ENCODE measurements at regions not wholly inside any gene's neighbourhood (a gene's known extent, or its start where the extent isn't known, plus 50 kb on each side); places are given as distances from the start of the nearest gene placed in this dataset.

GRCh38 chr6:163688739-163689362 lies 274.3 kb downstream of the QKI start:
- no peaks in the 10 kb centered on the region for H3K27me3 ChIP-seq (ENCODE audit: insufficient read depth, low read length)
- H3K79me2 ChIP-seq (ENCODE audit: insufficient read depth, low read length) = no peaks in the 10 kb centered on the region
- ChIA-PET RAD21 (ENCODE audit: low non-redundant PET in 1 of 2, low total read pairs in 2 of 2, uncharacterized antibody in 2 of 2, unreplicated experiment in 2 of 2) (no interaction called here), CTCF (no interaction called here), POLR2A (no interaction called here)
- H3K4me1 ChIP-seq (ENCODE audit: control insufficient read depth in 1 of 2, insufficient read depth in 2 of 2, low read length in 2 of 2) = no peaks in the 10 kb centered on the region
- H3K9me3 ChIP-seq (ENCODE audit: control insufficient read depth in 1 of 2, insufficient read depth in 1 of 2, low read depth in 1 of 2, low read length in 2 of 2) = peaks cover 0 to 3% of the 10 kb centered on the region in 2 experiments; a peak in 1 of 4 replicates
- H3K36me3 ChIP-seq (ENCODE audit: control insufficient read depth in 1 of 2, insufficient read depth in 2 of 2, low read length in 2 of 2) = no peaks in the 10 kb centered on the region
- intact Hi-C loops (cut with micrococcal nuclease) = no loop called here
- no peak overlapping the region for H3K27ac ChIP-seq (ENCODE audit: low read depth, low read length)
- H3K9ac ChIP-seq (ENCODE audit: low read length) = no peak overlapping the region
- H2AFZ ChIP-seq (ENCODE audit: low read depth, low read length, poor library complexity, severe bottlenecking) = no peak overlapping the region
- H3K4me3 ChIP-seq (replicated peaks in 1 of 2; ENCODE audit: low read depth in 1 of 2, low read length in 2 of 2) = no peak overlapping the region
- H4K20me1 ChIP-seq (ENCODE audit: insufficient read depth) = no peaks in the 10 kb centered on the region
- ATAC-seq = no peak
- no TSS peak for BruUV-seq (replicated peaks)
- no peak for DNase-seq (ENCODE audit: low read depth, low spot score)
- H3K9me2 ChIP-seq (ENCODE audit: insufficient read depth) = no peaks in the 10 kb centered on the region
- no peak for TF ChIP-seq POLR2A (IDR thresholded peaks at IDR 0.05; ENCODE audit: borderline replicate concordance, extremely low read depth, insufficient read depth, insufficient read length)
- TF ChIP-seq CTCF (IDR thresholded peaks at IDR 0.05 in 2 of 3, conservative IDR thresholded peaks at IDR 0.05 in 1 of 3; ENCODE audit: borderline replicate concordance in 1 of 3, insufficient read depth in 1 of 3, low read depth in 2 of 3, low read length in 2 of 3) = no peak
- TF ChIP-seq ZFX (IDR thresholded peaks at IDR 0.05) = no peak
- TF ChIP-seq REST (IDR thresholded peaks at IDR 0.05; ENCODE audit: low read depth) = no peak
- no peak for TF ChIP-seq SIN3A (IDR thresholded peaks at IDR 0.05; ENCODE audit: low read depth)
- TF ChIP-seq EZH2 (IDR thresholded peaks at IDR 0.05) = no peak
- TF ChIP-seq FOSL1 (IDR thresholded peaks at IDR 0.05; ENCODE audit: low read depth) = no peak
- no peak for TF ChIP-seq SP1 (IDR thresholded peaks at IDR 0.05; ENCODE audit: low read depth)
- H3K4me2 ChIP-seq (ENCODE audit: low read length) = no peak overlapping the region
